SHP77 (cell line): ENCODE measurements at regions not wholly inside any gene's neighbourhood (a gene's known extent, or its start where the extent isn't known, plus 50 kb on each side); places are given as distances from the start of the nearest gene placed in this dataset.
"Not testable (repeated sequence)": the region's sequence is repeated elsewhere in the genome, so short reads cannot be mapped to it uniquely, and the experiment has no call there.

Experiments used
- DNase-seq, 2 experiments: peaks; one replicate each; lab custom pipeline; 2025; lab: John Stamatoyannopoulos, UW

DNA sequence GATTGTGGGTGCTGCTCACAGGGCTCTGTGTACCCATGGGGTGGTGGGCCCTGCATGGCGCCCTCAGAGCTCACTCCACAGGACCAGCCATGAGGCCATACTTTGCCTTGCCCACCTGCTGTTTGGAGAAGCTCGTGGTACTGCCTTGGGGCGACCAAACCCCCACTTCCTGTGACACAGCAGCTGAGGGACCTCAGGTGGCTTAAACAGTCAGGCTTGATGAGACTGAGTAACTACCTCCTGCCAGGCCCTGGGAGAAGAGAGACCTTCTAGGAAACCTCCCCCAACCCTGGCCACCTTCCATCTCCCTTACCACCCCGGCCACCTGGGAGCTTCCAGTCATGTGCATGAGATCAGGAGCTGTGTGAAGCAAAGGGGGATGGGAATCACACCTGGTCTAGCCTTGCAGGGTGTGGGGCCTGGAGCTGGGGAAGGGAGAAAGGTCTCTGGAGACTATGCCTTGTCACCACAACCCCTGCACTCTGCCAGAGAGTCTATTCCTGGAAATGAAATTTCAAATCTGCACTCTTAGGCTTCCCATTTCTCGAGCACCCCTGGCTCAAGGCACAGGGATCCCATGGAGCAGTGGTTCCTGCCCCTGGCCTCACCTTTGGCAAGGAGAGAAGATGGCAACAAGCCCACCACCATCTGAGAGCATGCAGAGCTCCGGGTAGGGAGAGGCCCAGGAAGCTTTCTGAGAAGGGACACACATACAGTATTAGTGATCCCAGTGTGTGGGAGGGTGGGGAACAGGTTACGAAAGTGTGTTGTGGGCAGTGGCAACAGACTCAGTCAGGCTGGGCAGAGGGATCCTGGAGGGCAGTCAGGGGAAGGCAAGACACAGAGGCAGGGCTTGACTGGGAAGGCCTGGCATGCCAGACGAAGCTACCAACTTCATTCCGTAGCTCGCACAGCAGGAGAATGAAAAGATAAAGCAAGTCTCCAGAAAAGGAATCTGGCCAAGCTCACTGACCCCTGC is 125.0 kb downstream of the URI1 start:
- no peak for DNase-seq

DNA sequence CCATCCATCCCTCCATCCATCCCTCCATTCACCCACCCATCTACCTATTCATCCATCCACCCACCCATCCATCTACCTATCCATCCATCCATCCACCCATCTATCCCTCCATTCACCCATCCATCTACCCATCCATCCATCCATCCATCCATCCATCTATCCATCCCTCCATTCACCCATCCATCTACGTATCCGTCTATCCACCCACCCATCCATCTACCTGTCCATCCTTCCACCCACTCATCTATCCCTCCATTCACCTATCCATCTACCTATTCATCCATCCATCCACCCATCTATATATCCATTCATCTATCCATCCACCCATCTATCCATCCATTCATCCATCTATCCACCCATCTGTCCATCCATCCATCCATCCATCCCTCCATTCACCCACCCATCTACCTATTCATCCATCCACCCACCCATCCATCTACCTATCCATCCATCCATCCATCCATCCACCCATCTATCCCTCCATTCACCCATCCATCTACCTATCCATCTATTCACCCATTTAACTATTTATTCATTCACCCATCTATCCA is 126.0 kb downstream of the URI1 start:
- not testable (repeated sequence) for DNase-seq

DNA sequence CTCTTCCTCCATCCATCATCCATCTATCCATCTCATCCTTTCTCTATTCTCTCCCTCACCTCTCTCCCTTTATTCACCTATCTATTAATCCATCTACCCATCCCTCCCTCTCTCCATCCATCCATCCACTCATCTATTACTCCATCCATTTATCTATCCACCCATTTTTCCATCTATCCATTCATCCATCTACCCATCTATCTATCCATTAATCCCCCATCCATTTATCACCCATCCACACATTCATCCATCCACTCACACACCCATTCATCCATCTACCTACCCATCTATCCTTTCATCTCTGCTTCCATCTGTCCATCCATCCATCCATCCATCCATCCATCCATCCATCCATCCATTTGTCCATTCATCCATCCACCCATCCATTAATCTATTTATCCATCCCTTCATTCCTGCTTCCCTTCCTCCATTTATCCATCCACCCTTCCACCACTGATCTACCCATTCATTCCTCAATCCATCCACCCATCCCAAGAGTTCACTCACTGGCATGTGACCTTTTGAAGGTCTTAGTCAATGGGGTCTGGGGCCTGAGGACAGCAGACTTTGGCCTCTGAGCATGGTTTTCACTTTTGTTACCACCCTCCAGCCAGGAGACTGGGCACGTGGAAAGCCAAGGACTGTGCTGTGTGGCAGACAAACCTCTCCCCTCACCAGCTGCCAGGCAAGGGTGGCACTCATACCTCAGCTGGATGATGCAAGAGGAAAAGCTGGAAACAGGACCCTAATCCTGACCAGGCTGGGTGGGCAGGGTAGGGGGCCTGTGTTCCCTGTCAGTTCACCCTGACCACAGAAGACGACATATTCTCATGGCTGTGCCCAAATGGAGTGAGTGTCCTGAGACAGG is 126.7 kb downstream of the URI1 start:
- DNase-seq = no peak

DNA sequence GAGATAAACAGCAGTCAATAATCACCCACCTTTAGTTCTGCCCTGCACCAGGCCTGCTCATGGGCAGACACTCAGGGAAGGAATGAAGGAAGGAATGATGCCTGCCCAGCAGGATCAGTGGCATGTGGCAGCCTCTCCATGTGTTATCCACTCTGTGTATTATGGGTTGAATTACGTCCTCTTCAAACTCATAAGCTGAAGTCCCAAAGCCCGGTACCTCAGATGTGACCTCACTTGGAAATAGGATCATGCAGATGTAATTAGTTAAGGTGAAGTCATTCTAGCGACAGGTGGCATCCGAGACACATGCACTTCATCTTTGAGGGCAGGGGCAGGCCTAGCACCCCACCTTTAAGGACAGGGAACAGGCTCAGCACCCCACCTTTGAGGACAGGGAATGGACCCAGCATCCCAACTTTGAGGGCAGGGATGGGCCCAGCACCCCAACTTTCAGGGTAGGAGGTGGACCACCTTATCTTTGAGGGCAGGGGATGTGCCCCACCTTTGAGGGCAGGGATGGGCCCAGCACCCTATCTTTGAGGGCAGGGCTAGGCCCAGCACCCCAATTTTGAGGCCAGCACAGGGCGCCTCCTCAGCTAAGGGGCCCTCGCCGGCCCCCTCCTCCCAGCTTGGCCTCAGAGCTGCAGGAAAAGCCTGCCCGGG is 127.6 kb downstream of the URI1 start:
- DNase-seq = no peak

DNA sequence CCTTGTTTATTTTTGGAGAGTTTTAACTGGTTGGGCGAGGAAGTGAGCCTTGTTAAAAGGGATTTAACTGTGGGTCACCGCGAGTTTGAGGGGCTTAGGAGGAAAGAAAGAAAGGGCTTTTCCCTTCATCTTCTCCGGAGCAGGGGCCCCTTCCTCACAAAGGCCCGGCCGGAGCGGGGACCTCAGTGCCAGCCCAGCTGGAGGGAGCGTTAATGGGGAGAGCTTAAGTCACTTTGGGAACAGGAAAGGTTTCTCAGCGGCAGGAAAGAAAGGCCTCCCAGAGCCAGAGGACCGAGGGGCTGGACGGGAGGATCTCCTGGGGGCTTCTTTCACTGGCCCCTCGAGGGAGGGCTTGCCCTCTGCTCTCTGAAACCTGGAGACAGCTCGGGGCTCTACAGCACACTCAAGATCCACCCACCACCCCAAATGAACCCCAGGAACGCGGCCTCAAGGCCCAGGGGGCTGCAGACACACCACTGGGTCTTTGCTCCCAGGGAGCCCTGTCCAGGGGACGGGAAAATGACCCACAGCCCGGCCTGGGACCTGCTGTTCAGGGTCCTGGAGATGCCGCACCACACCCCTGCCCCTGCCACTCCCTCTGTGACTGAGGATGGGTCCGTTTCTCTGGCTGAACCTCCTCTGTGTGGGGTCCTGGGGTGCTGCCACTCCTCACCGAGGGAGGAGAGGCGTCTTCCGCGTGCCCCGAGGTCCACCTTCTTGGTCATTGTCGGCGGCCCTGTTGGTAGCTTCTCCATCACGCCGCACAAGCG is 128.3 kb downstream of the URI1 start:
- no peak for DNase-seq

DNA sequence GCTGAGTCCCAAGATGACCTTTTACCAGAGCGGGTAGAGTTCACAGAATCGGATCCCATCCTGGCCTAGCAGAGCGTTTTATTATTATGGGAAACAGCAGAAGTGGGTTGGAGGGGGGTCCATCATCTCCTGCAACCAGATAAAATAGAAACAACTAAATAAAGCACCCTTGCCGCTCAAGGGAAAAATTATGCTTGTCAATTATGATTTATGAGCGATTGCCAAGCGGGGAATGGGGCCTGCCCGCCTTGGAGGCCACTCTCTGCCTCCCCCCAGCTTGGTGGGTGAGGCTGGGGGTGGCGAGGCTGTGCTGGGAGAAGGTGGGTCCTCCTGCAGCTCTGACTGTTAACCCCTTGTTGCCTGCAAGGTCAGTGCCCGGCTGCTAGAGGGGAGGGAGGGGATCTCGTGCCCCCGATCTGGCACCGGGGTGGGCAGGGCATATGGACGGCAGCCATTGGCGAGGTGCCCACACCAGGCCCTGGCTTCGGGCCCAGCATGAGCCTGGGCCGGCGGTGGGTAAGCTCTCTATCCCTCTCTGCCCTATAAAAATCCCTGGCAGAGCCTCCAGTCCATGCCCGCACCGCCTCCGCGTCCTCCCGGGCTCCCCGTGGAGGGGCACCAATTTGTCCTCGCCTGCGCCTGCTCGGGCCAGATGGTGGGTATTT is 129.1 kb downstream of the URI1 start:
- no peak for DNase-seq

DNA sequence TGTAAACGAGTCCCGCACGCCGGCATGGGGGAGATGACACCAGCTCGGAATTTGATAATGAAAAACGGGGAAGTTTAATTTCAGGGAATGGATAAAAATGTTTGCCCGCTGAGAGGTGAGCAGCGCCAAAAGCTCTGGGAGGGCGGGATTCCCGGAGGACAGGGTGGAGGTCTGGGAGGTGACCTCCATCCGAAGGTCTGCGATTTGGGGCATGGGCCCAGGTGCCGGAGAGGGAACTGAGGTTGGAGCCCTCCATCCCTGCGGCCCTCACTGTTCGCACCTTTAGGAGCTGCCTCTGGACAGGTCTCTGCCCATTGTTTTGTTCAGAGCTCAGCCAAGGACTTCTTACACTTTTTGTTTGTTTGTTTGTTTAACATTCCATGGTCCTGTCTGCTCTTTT is 129.8 kb downstream of the URI1 start:
- no peak for DNase-seq

DNA sequence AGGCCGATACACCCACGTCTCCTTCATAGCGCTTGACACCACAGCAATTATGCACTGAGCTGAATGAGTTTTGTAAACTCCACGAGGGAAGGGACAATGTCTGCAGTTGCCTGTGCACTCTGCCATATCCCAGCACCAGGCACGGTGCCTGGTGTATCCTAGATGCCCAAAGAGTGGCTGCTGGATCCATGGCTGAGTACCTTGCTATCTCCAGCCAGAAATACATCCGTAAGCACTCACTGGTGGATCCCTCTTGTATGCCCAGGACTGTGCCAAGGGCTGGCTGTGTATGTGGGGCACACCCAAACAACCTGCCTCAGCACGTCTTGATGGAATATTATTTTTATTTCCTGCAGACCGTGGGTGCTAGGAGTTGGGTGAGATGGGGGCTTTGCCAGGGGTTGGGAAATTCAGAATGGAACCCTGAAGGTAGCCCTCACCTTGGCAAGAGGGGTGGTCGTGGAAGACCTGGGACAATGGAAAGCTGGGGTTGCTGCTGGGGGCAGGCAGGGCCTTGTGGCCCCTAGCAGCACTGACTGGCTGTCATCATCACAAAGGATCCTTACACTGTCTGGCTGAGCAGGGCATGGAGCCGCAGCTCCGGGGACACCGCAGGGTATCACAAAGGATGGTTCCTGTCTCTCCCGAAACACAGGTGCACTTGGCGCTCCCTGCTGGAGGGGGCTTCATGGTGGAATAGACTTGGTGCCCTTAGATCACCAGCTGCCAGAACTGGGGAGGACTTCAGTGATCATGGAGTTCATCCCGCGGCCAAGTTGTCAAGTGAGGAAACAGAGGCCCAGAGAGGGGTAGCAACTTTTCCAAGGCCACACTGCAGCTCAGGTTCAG is 131.3 kb downstream of the URI1 start:
- no peak for DNase-seq

DNA sequence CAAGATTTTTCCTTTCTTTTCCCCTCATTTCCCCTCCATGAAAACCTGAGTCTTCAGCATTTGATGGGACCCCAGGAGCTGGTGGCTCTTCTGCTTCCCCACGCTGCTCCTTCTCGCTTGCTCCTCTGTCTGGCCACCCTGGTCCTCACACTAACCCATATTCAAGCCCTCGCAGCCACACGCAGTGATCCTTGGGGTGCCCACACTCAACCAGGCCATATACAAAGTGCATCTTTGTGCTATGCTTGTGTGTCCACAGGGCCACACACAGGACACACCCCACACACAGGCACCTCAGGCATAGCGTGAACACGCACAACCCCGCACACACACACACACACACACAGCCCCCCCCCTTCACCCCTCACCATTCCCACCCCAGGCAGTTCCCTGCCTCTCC is 132.1 kb downstream of the URI1 start:
- DNase-seq = no peak

DNA sequence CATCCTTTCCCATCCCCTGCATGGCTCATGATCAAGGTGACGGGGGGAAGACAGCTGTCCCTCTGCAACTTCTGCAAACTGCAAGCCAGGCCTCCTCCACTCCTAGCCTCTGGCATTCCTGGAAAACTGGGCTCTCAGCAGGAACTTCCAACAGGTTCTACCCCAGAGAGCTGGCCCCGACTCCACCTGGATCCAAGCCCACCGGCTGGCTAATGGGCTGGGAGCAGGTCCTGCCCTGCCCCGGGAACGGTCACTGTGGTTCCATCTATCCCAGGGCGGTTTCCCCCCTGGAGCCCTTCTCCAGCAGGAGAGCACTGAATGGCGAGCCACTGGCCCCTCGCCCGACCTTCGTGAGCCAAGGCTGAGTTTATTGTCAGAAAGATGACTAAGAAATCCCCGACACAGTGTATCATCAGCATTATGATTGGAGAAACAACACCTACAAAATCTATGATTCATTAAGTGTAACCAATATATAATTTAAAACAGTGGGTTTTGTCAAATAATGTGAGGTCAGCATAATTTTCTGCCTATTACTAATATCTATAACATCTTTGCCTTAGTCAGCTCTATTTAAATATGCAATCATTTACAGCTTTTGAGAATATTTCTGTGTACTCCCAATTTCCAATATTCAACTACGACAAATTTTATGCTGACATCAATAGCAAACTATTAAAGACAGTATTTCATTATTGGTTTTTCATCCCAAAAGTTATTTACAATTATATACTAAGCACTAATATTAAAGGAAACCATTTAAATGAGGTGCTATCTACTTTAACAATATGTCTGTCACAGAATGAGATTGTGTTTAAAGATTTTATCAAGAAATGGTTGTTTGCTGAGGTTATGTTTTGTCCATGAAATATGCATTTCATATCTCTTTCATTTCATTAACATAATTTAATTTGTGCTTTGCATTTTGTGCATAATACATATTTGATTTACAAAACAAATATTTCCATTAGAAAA is 133.0 kb downstream of the URI1 start:
- DNase-seq = no peak

DNA sequence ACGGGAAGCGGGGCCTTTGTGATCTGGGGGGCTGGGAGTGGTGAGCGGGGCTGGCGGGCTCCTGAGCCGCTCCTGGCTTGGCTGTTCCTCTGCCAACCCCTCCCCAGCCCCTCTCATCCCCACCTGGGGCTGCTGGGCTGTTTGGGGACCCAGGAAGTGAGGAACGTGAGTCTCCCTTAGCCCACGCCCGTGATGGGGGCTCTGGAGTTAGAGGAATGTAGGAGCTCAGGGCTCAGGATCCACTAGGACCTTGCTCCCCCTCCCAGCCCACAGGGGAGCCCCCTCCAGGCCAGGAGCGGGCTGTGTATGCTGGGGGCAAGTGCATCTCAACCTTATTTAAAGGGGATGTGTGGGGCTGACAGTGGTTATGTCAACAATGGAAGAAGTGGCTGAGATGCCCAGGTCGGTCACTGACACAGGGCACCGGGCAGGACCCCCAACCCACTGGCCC is 134.1 kb downstream of the URI1 start:
- DNase-seq = no peak

DNA sequence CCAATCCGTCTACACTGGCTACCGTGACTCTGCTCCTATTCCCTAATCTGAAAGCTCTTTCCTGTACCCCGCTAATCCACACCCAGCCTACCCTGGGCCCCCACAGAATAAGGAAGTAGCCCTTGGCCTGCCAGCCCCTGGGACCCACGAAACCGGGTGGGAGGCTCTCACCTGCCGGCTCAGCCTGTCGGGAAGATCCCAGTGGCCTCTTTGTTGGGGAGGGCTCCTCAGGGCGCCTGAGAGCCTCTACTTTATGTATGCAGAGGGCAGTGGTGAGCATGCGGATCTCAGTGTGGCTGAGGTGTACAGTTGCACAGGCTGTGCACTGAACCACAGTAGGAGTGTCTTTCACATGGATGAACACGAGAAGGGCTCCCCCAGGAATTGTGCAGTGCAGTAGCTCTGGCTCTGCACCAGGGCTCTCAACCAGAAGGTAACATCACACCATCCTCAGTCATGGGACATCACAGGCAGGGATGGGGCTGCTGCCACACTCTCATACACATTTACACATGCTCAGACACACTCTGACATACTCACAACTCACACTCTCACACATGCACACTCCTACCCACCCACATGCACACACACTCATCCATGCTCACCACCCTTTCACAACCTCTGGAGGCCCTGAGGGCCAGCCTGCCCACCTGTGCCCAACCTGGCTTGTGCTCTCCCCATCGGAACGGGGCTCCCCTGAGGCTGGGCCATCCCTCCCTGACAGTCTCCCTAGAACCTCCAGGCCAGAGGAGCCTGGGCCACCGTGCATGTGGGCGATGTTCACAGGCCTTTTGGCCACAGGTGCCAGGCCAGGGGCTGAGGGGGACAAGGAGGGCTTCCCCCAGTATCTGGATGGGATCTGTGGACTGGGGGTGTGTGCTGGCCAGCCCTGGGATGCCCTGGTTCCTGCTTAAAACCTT is 135.0 kb downstream of the URI1 start:
- no peak for DNase-seq

DNA sequence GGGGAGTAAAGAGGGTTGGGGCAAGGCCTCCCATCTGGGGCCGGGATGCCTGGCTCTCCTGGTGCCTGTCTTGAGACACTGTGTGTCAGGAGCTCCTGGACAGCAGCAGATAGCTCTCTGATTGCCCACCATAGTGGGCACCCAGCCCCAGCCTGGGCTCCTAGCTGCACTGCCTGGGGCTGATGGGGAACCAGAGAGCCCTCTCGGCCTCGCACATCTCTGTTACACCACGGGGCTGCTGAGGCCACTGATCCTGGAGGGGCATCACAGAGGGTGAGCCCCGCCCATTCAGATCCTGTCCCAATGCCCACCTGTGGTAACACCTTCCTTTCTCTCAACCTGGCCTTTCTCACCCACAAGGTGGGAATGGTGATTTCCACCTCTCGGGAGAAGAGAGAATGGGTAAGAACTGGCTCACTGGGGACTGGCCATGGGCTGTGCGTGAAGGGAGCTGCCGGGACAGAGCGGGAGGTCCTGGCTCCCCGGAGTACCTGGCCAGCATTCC is 135.9 kb downstream of the URI1 start:
- no peak for DNase-seq

DNA sequence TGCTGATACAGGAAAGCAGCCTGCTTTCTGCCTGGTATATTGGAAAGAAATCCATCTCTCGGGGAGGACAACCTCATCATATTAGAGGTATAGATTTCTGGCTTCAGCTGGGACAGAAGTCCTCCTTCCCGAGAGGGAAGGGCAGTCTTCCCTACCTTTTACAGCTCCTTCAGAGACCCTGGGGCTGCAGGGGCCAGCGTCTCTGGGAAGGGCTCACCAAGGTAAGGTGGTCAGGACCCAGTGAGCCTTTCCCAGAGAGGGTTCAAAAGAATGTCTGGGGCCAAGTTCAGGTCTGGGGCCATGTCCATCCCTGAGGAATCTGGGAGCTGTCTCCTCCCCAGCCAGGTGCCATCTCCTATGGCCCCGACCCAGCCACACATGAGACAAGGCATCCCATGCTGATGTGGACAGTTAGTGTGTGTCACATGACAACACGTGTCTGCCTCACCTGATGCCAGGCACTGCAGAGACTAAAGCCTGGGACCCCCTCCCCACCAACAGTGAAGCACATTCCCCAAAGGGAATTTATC is 136.4 kb downstream of the URI1 start:
- no peak for DNase-seq

DNA sequence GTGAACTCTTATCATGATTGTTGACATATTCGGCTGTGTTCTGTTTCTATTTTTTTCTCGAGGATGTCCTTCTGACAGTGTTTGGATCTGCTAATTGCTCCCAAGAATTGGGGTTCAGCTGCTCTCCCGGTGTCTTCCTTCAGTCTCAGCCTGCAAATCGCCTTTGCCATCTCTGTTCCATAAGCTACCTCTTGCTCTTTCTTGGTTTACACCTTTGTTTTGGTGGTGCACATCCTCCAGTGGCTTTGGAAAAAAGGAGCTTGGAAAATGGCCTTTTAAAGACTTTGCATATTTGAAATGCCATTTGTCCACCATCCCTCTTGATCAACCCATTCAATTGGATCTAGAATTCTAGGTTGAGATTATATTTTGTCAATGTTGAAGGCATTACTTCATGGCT is 137.2 kb downstream of the URI1 start:
- DNase-seq = no peak

DNA sequence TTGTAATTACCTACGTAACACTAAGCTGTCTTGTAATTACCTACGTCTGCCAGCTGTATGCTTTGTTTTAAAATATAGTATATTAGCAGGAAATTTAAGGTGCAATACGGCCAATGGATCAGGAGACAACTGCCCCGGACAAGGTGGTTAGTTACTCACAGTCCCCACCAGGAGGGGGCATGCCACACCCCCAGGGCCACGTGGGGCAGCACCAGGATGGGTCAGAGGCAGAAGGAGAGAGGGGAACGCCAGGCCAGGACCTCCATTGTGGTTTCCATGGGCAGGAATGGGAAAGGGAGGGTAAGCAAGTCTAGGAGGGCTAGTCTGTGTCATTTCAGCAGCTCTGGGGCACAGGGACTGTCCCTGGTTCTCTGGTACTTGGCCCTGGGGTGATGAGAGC is 140.1 kb downstream of the URI1 start:
- no peak for DNase-seq

DNA sequence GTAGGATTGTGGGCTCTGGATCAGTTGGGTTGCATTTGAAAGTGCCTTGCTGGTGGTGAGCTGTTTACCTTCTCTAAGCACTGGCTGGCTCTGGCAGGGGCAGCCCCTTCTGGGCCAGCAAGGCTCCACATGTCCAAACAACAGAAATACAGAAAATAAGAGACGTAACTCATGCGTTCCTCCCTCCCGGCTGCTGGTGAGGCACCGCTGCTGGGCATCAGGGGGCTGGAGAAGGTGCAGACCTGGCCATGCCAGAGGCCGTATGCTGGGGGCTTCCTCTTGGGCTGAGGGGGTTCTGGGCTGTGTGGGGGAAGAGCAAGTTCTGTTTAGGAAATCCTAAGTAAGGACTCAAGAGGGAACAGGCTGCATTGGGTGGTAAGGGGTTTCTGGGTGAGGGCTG is 140.6 kb downstream of the URI1 start:
- no peak for DNase-seq
